Natural killer cell treated with Interleukin-12 subunit alpha and Interleukin-12 subunit beta and Interleukin-15 and Interleukin-18, amount 100 ng/mL, for 72 hours (primary cell): ENCODE measurements at regions not wholly inside any gene's neighbourhood (a gene's known extent, or its start where the extent isn't known, plus 50 kb on each side); places are given as distances from the start of the nearest gene placed in this dataset.

Source experiments
- ATAC-seq, 2 donors: fragments of 150-1000 bp; cut with Tn5 transposase in 1 of 2; sonication (Bioruptor Pico), chemical (Tn5 transposase) in 1 of 2; 2 replicates each; pipeline ENCODE4 v1.10.0; 2021
- DNase-seq: peaks from one replicate; pipeline ENCODE4 v3.0.0; 2022; ENCODE audit warnings: low spot score
- H3K27ac Mint-ChIP-seq, 2 donors: 1 replicate in 1 of 2; 2 replicates in 1 of 2; pipeline ENCODE4 v1.8.0; 2022; ENCODE audit warnings: mixed read lengths in 2 of 2, mild to moderate bottlenecking in 1 of 2, moderate library complexity in 1 of 2
- H3K27me3 Mint-ChIP-seq, 2 donors: 1 replicate in 1 of 2; 2 replicates in 1 of 2; pipeline ENCODE4 v1.8.0; 2022; ENCODE audit warnings: mixed read lengths in 2 of 2
- H3K36me3 Mint-ChIP-seq: one replicate; pipeline ENCODE4 v1.8.0; 2022; ENCODE audit warnings: mixed read lengths
- H3K4me1 Mint-ChIP-seq, 2 donors: 1 replicate in 1 of 2; 2 replicates in 1 of 2; pipeline ENCODE4 v1.8.0; 2022; ENCODE audit warnings: low read depth in 2 of 2, mixed read lengths in 2 of 2, mild to moderate bottlenecking in 1 of 2
- H3K4me3 Mint-ChIP-seq: one replicate; pipeline ENCODE4 v1.8.0; 2022; ENCODE audit warnings: mixed read lengths
- H3K9me3 Mint-ChIP-seq: 2 replicates; pipeline ENCODE4 v1.8.0; 2022; ENCODE audit warnings: mixed read lengths

DNA sequence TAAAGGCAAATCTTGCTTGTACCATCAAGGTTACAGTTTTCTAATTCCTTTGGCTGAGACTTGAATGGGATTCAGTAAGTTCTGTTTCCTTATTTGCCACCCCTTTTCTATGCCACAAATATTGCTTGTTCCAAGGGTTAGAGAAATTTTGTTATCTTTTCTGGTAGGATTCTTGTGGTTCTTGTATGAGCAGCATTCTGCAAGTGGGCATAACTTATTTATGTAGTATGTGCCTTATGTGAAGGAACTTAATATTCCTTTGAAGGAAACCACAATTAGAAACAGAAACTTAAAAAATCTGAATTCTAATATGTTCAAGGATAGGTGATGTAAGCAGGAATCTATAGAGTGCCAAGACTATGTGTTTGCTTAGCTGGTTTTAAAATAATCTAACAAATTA, 53.1 kb upstream of the TSPAN5 start:
- H3K27ac Mint-ChIP-seq: no peak overlapping the region

DNA sequence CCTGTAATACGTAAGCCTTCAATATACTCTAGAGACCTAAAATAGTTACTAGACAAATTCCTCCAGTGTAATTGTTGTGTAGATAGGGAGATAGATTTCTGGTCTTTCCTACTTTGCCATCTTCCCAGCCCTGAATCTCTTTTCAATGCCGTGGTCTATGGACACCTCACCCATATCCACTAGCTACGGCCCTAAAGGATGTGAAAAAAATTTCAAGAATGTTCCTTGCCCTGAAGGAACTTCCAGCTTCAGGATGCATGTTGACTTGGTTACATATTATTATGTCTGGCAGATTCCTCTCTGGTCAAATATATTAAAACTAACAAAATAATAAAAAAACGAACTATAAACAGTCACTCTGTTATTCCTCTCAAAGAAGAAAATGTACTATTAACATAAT, 52.4 kb upstream of the TSPAN5 start:
- Mint-ChIP-seq H3K27me3 (no peaks in the 10 kb centered on the region), H3K4me1 (peaks cover 15 to 19% of the 10 kb centered on the region in 2 donors)
- ATAC-seq: no peak

More for the DNA sequence above, 53.1 kb upstream of the TSPAN5 start:
- H3K4me1 Mint-ChIP-seq: peaks cover 8 to 12% of the 10 kb centered on the region in 2 donors
- no peaks in the 10 kb centered on the region for H3K27me3 Mint-ChIP-seq
- H3K4me3 Mint-ChIP-seq: no peak overlapping the region
- no peaks in the 10 kb centered on the region for H3K9me3 Mint-ChIP-seq
- peaks cover 18% of the 10 kb centered on the region for H3K36me3 Mint-ChIP-seq
- ATAC-seq (no peak), DNase-seq (no peak)

More for the DNA sequence above, 52.4 kb upstream of the TSPAN5 start:
- Mint-ChIP-seq H3K4me3 (no peak overlapping the region), H3K36me3 (peaks cover 25% of the 10 kb centered on the region), H3K27ac (no peak overlapping the region), H3K9me3 (no peaks in the 10 kb centered on the region)
- no peak for DNase-seq
